HG03378 (cell line): ENCODE measurements at regions not wholly inside any gene's neighbourhood (a gene's known extent, or its start where the extent isn't known, plus 50 kb on each side); places are given as distances from the start of the nearest gene placed in this dataset.
"Not testable (repeated sequence)": the region's sequence is repeated elsewhere in the genome, so short reads cannot be mapped to it uniquely, and the experiment has no call there.

Source experiments
- ATAC-seq: cut with Tn5 transposase; IDR thresholded peaks from one replicate; pipeline ENCODE4 v1.9.1; 2021; ENCODE audit warnings: mild to moderate bottlenecking, moderate library complexity; ENCODE audit not compliant: unreplicated experiment

DNA sequence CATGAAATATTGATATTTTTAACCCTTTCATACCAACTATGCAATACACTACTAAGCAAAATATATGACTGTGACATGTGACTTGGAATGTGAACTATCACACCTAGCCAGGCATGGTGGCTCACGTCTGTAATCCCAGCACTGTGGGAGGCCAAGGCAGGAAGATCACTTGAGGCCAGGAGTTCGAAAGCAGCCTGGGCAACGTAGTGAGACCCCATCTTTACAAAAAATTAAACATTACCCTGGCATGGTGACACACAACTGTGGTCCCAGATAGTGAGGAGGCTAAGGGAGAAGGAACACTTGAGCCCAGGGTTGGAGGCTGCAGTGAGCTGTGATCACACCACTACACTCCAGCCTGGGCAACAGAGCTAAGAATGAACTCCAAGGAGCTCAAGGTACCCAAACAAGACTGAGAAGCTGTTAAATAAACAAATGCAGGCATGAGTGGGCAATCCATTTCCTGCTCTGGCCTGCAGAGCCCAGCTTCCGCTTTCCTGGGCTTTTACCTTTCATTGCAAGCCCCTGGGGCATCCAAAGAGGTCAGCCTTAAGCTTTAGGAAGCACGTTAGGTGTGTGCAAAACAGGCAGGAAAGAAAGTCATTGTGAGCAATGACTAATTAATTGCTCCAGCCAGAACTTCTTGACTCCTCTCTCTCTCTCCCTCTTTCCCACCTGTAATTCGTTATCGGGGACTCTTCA lies 162.1 kb upstream of the FOXK1 start:
- no peak for ATAC-seq

DNA sequence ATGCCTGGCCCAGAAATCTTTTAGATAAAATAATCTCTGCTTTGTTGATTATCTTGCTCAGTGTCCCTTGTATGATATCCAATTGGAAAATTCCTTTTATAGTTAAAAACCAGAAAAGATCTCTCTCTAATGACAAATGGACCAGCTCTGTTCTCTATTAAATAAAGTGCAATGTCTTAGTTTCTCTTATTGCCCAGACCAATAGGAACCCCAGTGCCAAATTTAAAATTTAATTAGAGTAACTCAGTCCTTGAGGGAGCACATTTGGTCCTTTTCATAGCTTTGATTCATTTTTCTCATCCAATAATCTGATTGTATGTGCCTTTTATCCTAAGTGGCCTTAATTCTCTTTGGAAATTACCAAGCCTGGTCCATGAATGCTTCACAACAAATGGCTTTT lies 158.9 kb upstream of the FOXK1 start:
- ATAC-seq, result no peak

DNA sequence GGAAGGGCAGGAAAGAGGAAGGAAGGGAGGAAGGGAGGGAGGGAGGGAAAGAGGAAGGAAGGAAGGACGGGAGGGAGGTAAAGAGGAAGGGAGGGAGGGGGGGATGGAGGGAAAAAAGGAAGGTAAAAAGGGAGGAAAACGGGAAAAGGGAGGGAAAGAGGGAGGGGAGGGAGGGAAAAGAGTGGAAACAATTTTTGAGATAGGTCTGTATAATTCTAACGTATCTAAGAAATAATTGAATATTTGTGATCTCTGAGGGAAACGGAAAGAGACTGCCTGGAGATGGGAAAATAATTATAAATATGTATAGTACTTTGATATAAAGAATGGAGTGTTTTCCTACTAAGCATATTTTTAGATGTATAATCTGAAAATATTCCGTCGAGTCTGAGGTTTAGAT lies 158.2 kb upstream of the FOXK1 start:
- no peak for ATAC-seq

GRCh38 chr7:4525884-4526283 lies 156.2 kb upstream of the FOXK1 start:
- ATAC-seq, result no peak

DNA sequence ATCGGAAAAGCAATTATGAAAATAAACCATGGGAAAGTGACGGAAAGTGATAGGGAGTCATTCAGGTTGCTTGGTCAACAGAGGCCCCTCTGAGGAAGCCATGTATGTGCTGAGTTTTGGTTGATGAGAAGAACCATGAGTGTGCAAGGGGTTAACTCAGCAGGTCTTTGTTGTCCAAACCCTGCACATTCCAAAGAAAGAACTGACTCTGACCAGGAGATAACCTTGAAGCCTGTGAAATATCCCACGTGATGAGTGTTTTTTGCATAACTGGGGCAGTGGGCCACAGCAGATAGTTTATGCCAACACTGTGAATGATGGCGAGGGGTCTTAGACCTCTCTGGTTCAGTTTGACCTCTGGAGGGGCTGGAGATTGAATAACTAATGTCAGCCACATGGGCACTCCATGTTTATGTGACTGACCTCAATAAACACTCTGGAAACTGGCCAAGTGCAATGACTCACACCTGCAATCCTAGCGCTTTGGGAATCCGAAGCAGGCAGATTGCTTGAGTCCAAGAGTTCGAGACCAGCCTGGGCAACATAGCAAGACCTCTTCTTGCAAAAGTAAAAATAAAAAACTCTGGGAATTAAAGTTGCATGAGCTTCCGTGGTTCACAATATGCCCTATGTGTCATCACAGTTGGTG lies 154.0 kb upstream of the FOXK1 start:
- ATAC-seq, result no peak

DNA sequence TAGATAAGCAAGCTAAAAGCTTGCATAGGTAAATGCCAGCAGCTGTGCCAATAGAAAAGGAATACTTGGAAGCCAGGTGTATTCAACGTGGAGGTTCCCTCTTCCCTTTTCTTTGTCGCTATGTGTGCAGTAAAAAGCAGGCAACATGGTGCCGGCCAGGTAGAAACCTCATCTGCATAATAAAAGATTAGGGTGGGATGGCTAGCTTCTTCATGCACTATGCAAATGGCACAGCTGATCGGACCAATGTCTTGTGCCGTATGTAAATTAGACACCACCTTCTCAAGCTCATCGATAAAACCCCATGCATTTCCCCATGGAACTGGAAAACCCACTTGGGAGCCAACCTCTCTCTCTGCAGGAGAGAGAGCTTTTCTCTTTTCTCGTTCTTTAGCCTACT lies 150.9 kb upstream of the FOXK1 start:
- ATAC-seq, result no peak

DNA sequence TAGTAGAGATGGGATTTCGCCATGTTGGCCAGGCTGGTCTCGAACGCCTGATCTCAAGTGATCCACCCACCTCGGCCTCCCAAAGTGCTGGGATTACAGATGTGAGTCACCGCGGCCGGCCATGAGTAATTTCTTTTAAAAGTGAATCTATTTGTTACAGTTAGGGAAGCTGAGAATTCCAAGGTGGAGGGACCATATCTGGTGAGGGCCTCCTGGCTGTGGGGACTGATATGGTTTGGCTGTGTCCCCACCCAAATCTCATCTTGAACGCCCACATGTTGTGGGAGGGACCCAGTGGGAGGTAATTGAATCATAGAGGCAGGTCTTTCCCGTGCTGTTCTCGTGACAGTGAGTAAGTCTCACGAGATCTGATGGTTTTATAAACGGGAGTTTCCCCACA lies 148.8 kb upstream of the FOXK1 start:
- not testable (repeated sequence) for ATAC-seq

DNA sequence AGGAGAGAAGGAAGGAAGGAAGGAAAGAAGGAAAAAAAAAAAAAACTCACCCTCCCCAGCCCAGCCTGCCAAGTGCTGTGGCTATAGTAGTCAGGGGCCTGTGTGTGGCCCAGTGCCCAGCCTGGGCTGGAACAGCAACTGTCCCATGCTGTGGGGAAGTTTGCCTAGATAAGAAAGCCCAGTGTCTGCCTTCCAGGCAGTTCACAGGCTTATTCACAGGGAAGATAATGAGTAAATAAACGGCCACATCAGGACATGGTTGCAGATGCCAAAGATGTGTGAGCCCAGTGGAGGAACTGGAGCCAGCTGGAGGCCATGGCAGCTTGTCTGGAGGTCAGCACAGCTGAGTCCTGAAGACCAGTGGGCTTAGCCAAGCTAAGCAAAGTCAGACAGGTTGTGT lies 132.4 kb upstream of the FOXK1 start:
- no peak for ATAC-seq

DNA sequence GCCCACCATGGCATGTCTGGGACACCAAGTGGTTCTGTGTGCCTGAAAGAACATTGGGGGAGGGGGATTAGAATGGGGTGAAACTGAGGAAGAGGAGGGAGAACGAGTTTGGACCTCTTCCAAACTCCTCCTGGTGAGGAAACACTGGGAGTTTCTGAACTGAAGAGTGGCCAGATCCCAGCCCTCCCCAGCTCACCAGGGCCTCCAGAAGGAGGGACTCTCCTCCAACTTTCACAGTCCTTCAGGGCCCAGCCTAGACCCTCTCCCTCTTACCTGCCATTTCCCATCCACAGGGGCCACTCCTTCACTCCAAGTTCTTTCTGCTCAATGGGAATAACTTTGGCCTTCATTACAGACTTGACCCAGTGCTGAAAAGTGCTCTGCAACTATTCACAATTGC lies 132.0 kb upstream of the FOXK1 start:
- ATAC-seq, result no peak

GRCh38 chr7:4552985-4553384 lies 129.1 kb upstream of the FOXK1 start:
- no peak for ATAC-seq

GRCh38 chr7:4556868-4557793 lies 125.0 kb upstream of the FOXK1 start:
- no peak for ATAC-seq

- no peak for ATAC-seq
Measured at GRCh38 chr7:4561795-4562194, 120.3 kb upstream of the FOXK1 start.

DNA sequence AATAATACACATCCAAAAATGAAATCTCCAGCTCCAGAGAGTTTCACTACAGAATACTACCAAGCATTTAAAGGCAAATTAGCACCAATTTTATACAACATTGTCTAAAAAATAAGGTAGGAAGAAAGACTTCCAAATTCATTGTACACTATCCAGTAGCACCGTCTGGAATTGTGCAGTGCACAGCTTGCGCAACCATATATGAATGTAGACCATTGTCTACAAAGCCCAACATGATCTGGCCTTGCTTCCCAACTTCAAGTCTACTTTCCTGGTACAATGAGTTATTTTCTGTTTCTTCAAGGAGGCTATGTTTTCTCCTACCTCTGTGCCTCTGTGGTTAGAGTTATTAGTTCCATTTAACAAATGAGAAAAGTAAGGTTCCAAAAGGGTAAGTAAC lies 115.4 kb upstream of the FOXK1 start:
- no peak for ATAC-seq

- no peak for ATAC-seq
Measured at GRCh38 chr7:4574851-4575250, 107.2 kb upstream of the FOXK1 start.

DNA sequence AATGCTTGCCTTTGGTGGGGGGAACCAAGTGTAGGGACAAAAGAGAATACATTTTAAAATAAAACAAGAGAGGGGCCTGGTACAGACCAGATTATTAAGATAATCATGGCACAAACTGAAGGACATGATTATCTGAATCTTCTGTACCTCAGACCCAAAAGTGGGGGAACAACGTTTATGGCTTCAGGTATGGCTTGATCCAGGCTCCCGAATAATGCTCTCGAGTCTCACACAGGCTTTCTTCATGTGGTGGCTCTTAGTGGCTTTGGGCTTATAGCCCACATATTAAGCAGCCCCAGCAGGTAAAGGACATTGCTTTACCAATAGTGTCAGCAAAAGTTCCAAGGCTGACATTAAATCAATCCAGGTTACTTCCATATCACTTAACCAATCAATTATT lies 106.8 kb upstream of the FOXK1 start:
- ATAC-seq, result no peak

- no peak for ATAC-seq
Measured at GRCh38 chr7:4602905-4603842, 78.9 kb upstream of the FOXK1 start.

DNA sequence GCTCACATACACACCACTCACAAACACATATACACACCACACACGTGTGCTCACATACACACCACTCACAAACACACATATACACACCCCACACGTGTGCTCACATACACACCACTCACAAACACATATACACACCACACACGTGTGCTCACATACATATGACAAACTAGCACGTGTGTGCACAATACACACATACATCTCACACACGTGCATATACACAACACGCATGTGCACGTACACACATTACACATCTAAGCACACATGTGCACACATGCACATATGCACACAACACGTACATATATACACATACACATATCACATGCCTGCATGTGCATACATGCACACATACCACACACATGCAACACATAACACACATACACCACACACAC lies 78.3 kb upstream of the FOXK1 start:
- no peak for ATAC-seq

DNA sequence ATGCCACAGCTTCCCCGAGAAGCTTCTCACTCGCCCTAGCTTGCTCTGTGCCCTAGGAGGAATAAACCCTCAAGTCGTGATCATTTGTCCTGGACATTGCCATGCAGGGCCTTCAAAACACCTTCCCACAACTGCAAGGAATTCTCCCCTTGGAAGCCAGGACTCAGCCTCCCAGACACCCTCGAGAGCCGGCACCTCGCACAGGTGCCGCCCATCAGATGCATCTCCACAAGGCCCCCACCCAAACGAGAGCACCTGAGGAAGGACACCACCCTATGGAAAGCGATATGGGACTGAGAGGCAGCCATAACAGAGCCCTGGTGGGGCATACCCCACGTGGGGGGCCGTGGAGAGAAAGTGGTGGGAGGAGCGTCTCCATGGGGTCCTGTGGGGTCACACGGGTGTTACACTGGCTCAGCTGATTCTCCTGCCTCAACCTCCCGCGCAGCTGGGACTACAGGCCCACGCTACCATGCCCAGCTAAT lies 77.6 kb upstream of the FOXK1 start:
- no peak for ATAC-seq

DNA sequence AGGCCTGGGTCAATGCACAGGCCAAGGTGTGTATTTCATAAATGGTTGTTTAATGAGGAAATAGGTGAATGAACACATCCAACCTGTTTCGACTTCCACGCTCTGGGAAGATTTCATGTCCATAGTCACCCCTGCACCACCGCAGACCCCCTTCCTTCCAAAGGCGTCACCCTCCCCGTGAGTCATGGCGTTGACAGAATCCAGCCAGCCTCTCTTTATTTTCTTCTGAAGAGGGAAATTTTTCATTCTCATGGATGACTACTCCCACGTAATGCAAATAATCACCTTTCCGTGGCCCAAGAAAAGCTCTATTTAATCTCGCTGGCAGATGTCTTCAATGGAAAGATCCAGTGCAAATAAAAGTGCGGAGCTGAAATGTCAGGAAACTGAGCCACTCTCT lies 75.3 kb upstream of the FOXK1 start:
- ATAC-seq, result no peak

DNA sequence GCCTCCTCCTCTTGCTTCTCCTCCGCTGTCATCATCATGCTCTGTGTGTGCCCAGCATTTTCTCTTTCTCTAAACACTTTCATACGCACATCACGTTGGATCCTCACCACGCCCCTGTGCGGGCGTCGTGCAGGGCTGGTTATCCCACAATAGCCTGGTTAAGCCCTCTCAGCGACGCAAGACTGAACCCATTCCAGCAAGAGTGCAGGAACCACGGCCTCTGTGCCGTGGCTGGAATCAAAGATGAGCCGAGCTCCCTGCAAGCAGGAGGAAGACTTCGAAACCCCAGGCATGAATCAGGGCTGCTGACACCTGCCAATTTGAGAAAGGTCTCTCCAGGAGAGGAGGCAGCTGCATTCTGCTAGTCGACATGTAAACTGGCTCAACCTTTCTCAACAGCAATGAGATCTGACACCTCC lies 74.8 kb upstream of the FOXK1 start:
- ATAC-seq, result no peak

GRCh38 chr7:4609576-4609975 lies 72.5 kb upstream of the FOXK1 start:
- ATAC-seq, result not testable (repeated sequence)
